Upper lobe of left lung (tissue), 4 donors: ENCODE measurements at regions not wholly inside any gene's neighbourhood (a gene's known extent, or its start where the extent isn't known, plus 50 kb on each side); places are given as distances from the start of the nearest gene placed in this dataset.

Source experiments
- CTCF ChIP-seq, 6 experiments: fragments of 450-650 bp in 4 of 6; fragments of 200-600 bp in 2 of 6; sonication (generic) in 2 of 6; IDR thresholded peaks; one replicate each; pipeline ENCODE4 v1.5.1; 2016 to 2019; ENCODE audit warnings: antibody characterized with exemption in 6 of 6
- EP300 ChIP-seq, 4 donors: sonication (generic); formaldehyde crosslinking; IDR thresholded peaks; one replicate each; pipeline ENCODE4 v1.5.1; 2017; ENCODE audit warnings: antibody characterized with exemption in 4 of 4, control low read depth in 2 of 4

DNA sequence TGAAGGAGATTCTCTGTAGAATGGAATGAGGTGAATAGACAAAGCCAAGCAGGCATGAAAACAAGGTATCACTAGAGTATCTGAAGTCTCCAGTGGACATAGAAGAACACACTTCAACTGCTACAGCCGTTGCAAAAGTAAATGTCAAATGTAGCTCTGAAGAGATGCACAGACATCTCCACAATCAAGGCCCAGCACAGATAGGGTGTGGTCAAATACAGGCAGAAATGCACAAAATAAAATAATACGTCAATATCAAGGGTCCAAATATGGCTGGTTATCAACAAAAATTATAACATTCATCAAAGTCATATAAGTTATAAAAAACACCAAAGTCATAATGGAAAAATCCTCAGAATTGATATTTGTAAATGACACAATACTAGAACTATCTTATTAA is 1107.3 kb downstream of the TMEM121 start:
- TF ChIP-seq EP300 (IDR thresholded peaks at IDR 0.05) (no peak), CTCF (IDR thresholded peaks at IDR 0.05) (no peak)
